ENCODE measurements at regions not wholly inside any gene's neighbourhood (a gene's known extent, or its start where the extent isn't known, plus 50 kb on each side); places are given as distances from the start of the nearest gene placed in this dataset.

DNA sequence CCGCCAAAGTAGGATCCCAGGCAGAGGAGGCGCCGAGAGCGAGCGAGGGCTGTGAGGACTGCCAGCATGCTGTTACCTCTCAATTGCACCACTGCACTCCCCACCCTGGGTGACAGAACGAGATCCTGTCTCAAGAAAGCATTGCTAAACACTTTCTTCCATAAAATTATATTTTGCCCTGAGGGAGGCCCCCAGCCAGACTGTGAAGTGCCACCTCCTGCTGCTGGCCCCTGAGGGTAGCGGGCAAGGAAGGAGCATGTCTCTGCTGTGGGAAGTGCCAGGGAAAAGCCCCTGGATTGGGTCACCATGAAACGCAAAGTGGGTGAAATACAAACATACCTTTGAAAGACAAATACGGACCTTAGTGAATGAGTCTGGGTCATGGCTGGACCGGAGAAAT lies 78.0 kb upstream of the AMZ2 start:
- no peaks in the 10 kb centered on the region for H3K27me3 ChIP-seq
- no peaks in the 10 kb centered on the region for H3K4me1 ChIP-seq
- no peak for DNase-seq
- 67% methylated on average over 7 of the region's 10 CpGs for WGBS (ENCODE audit: insufficient coverage, low coverage, low lambda C conversion rate, missing lambda C conversion rate)
- H3K36me3 ChIP-seq = no peaks in the 10 kb centered on the region
- H3K27ac ChIP-seq = no peak overlapping the region
- no peak overlapping the region for H3K4me3 ChIP-seq
- intact Hi-C loops (cut with DNase I) = loop anchor here (10.0 kb wide), 1 partner anchor 295 kb away; no protein-coding TSS in a partner anchor
- TF ChIP-seq POLR2A (IDR thresholded peaks at IDR 0.05) = no peak
- TF ChIP-seq, protein P1, sequence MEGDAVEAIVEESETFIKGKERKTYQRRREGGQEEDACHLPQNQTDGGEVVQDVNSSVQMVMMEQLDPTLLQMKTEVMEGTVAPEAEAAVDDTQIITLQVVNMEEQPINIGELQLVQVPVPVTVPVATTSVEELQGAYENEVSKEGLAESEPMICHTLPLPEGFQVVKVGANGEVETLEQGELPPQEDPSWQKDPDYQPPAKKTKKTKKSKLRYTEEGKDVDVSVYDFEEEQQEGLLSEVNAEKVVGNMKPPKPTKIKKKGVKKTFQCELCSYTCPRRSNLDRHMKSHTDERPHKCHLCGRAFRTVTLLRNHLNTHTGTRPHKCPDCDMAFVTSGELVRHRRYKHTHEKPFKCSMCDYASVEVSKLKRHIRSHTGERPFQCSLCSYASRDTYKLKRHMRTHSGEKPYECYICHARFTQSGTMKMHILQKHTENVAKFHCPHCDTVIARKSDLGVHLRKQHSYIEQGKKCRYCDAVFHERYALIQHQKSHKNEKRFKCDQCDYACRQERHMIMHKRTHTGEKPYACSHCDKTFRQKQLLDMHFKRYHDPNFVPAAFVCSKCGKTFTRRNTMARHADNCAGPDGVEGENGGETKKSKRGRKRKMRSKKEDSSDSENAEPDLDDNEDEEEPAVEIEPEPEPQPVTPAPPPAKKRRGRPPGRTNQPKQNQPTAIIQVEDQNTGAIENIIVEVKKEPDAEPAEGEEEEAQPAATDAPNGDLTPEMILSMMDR (IDR thresholded peaks at IDR 0.05) = no peak
- peak in 1 of 4 donors; percentile 31 for ATAC-seq
- H3K9me3 ChIP-seq = no peaks in the 10 kb centered on the region

DNA sequence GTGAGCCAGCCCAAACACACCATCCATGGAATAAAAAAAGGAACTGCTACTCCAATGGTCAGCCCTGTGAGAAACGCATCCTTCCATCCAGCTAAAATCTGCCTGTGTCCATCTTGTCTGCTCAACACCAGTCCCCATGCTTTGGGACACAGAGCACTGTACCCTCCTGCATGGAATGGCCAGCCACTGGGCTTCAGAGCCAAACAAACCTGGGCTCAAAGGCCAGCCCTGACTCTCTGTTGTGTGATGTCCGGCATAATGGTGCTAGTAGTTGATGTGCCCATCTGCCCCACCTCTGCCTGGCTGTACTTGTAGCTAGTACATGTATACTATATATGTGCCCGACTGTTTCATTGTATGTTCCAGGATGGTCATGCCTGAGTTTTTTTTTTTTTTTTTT lies 77.6 kb upstream of the AMZ2 start:
- Histone ChIP-seq H3K27ac (no peak overlapping the region), H3K4me1 (no peaks in the 10 kb centered on the region), H3K27me3 (no peaks in the 10 kb centered on the region), H3K4me3 (no peak overlapping the region), H3K36me3 (no peaks in the 10 kb centered on the region), H3K9me3 (no peaks in the 10 kb centered on the region)
- TF ChIP-seq POLR2A (IDR thresholded peaks at IDR 0.05) = no peak
- TF ChIP-seq, protein P1 (IDR thresholded peaks at IDR 0.05) = no peak
- 60% methylated on average over 1 of the region's 3 CpGs for WGBS (ENCODE audit: insufficient coverage, low coverage, low lambda C conversion rate, missing lambda C conversion rate)
- intact Hi-C loops (cut with DNase I) = loop anchor here (10.0 kb wide), 1 partner anchor 295 kb away; no protein-coding TSS in a partner anchor
- no peak for DNase-seq
- ATAC-seq = no peak

DNA sequence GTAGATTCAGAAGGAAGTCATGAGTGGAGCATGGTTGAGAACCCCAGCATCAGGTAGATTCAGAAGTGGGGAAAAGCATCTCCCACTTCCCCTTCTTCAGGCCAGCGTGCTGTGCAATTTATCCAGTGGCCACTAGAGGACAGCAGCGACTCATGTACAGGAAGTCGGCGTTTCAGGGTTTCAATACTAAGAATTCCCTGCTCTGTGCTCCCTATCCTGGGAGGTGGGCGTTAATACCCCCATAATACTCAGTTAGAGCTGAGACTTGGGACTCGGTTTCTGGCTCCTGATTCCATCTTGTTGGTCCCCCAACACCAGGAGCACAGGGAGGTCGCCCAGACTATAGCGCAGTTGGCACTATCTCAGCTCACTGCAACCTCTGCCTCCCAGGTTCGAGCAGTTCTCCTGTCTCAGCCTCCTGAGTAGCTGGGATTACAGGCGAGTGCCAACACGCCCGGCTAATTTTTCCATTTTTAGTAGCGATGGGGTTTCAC lies 75.3 kb upstream of the AMZ2 start:
- Histone ChIP-seq H3K4me1 (no peaks in the 10 kb centered on the region), H3K4me3 (no peak overlapping the region), H3K27me3 (no peaks in the 10 kb centered on the region), H3K9me3 (no peaks in the 10 kb centered on the region), H3K36me3 (no peaks in the 10 kb centered on the region), H3K27ac (no peak overlapping the region)
- intact Hi-C loops (cut with DNase I) = loop anchor here (10.0 kb wide), 1 partner anchor 292 kb away; no protein-coding TSS in a partner anchor
- DNase-seq = peak; percentile 57 to 69 (median 69)
- 4% methylated on average over 5 of the region's 13 CpGs for WGBS (ENCODE audit: insufficient coverage, low coverage, low lambda C conversion rate, missing lambda C conversion rate)
- peak; percentile 85 to 96 (median 94) for ATAC-seq
- TF ChIP-seq, protein P1 (IDR thresholded peaks at IDR 0.05) = peak; percentile 95 to 98 (median 96)
- TF ChIP-seq POLR2A (IDR thresholded peaks at IDR 0.05) = no peak

DNA sequence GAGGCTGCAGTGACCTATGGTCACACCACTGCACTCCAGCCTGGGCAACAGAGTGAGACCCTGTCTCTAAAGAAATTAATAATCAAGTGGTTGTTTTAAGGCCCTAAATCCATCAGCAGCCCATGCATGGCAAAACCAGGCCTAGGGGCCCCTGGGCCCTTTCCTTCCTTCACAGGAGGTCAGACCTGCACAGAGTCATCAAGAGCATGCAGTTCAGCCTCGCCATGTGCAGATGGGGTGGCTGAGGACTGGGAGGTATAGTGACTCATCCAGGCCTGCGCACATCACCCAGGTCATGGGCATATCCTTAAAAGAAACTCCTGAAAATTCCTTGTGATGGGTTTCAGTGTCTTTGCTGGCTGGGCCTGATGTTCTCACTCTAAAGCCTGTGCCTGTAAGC lies 72.4 kb upstream of the AMZ2 start:
- no peak for DNase-seq
- no peak overlapping the region for H3K4me3 ChIP-seq
- 100% methylated on average over 1 of the region's 2 CpGs for WGBS (ENCODE audit: insufficient coverage, low coverage, low lambda C conversion rate, missing lambda C conversion rate)
- TF ChIP-seq POLR2A (IDR thresholded peaks at IDR 0.05) = no peak
- TF ChIP-seq, protein P1 (IDR thresholded peaks at IDR 0.05) = no peak
- no peak overlapping the region for H3K27ac ChIP-seq
- no peaks in the 10 kb centered on the region for H3K27me3 ChIP-seq
- no peaks in the 10 kb centered on the region for H3K4me1 ChIP-seq
- intact Hi-C loops (cut with DNase I) = loop anchor here (10.0 kb wide), 1 partner anchor 289 kb away; no protein-coding TSS in a partner anchor
- no peaks in the 10 kb centered on the region for H3K36me3 ChIP-seq
- ATAC-seq = peak in 1 of 4 donors; percentile 14
- no peaks in the 10 kb centered on the region for H3K9me3 ChIP-seq
